ENCODE measurements at regions not wholly inside any gene's neighbourhood (a gene's known extent, or its start where the extent isn't known, plus 50 kb on each side); places are given as distances from the start of the nearest gene placed in this dataset.

- DNase-seq, result no peak
Observed at GRCh38 chr3:117589454-117589853, 879.9 kb downstream of the TUSC7 start.

- no peak for DNase-seq
Observed at GRCh38 chr3:117595615-117596014, 886.0 kb downstream of the TUSC7 start.

GRCh38 chr3:117596503-117596902 is 886.9 kb downstream of the TUSC7 start:
- DNase-seq, result no peak

- DNase-seq, result no peak
Observed at GRCh38 chr3:117597865-117598264, 888.3 kb downstream of the TUSC7 start.

GRCh38 chr3:117600112-117600511 is 890.5 kb downstream of the TUSC7 start:
- no peak for DNase-seq

GRCh38 chr3:117600666-117601065 is 891.1 kb downstream of the TUSC7 start:
- DNase-seq, result no peak

- no peak for DNase-seq
Observed at GRCh38 chr3:117602058-117602644, 892.6 kb downstream of the TUSC7 start.

GRCh38 chr3:117603097-117603496 is 893.5 kb downstream of the TUSC7 start:
- DNase-seq, result no peak

GRCh38 chr3:117606866-117607265 is 897.3 kb downstream of the TUSC7 start:
- no peak for DNase-seq

- DNase-seq, result no peak
Observed at GRCh38 chr3:117609330-117609729, 899.8 kb downstream of the TUSC7 start.

- no peak for DNase-seq
Observed at GRCh38 chr3:117610156-117610555, 900.6 kb downstream of the TUSC7 start.

- no peak for DNase-seq
Observed at GRCh38 chr3:117611211-117611610, 901.6 kb downstream of the TUSC7 start.

GRCh38 chr3:117616227-117616626 is 906.6 kb downstream of the TUSC7 start:
- no peak for DNase-seq

- no peak for DNase-seq
Observed at GRCh38 chr3:117617906-117618305, 908.3 kb downstream of the TUSC7 start.

- no peak for DNase-seq
Observed at GRCh38 chr3:117618462-117618861, 908.9 kb downstream of the TUSC7 start.

- DNase-seq, result no peak
Observed at GRCh38 chr3:117619805-117620204, 910.2 kb downstream of the TUSC7 start.

- no peak for DNase-seq
Observed at GRCh38 chr3:117622171-117622841, 912.7 kb downstream of the TUSC7 start.

GRCh38 chr3:117624424-117624823 is 914.8 kb downstream of the TUSC7 start:
- no peak for DNase-seq

- no peak for DNase-seq
Observed at GRCh38 chr3:117625174-117625573, 915.6 kb downstream of the TUSC7 start.

GRCh38 chr3:117626577-117626976 is 917.0 kb downstream of the TUSC7 start:
- no peak for DNase-seq

GRCh38 chr3:117628823-117629291 is 919.3 kb downstream of the TUSC7 start:
- DNase-seq, result no peak

- no peak for DNase-seq
Observed at GRCh38 chr3:117629505-117629904, 919.9 kb downstream of the TUSC7 start.

GRCh38 chr3:117630469-117630868 is 920.9 kb downstream of the TUSC7 start:
- no peak for DNase-seq

GRCh38 chr3:117630885-117631284 is 921.3 kb downstream of the TUSC7 start:
- no peak for DNase-seq

- DNase-seq, result no peak
Observed at GRCh38 chr3:117631781-117632180, 922.2 kb downstream of the TUSC7 start.

Data from activated T-cell treated with anti-CD3 and anti-CD28 coated beads, Interleukin-2, amount 50 U/mL, for 48 hours (primary cell).